Activated naive CD8-positive, alpha-beta T cell treated with anti-CD3 and anti-CD28 coated beads for 36 hours (primary cell): ENCODE measurements at regions not wholly inside any gene's neighbourhood (a gene's known extent, or its start where the extent isn't known, plus 50 kb on each side); places are given as distances from the start of the nearest gene placed in this dataset.
"Not testable (repeated sequence)": the region's sequence is repeated elsewhere in the genome, so short reads cannot be mapped to it uniquely, and the experiment has no call there.

ENCODE experiments used
- DNase-seq: peaks from one replicate; pipeline ENCODE4 v3.0.0; 2021
- H3K27ac Mint-ChIP-seq: one replicate; pipeline ENCODE4 v1.8.0; 2022; ENCODE audit warnings: mild to moderate bottlenecking, moderate library complexity, mixed read lengths
- H3K27me3 Mint-ChIP-seq: one replicate; pipeline ENCODE4 v1.8.0; 2022; ENCODE audit warnings: mild to moderate bottlenecking, mixed read lengths
- H3K36me3 Mint-ChIP-seq: one replicate; pipeline ENCODE4 v1.8.0; 2021; ENCODE audit warnings: mild to moderate bottlenecking, mixed read lengths
- H3K4me1 Mint-ChIP-seq: one replicate; pipeline ENCODE4 v1.8.0; 2021; ENCODE audit warnings: mixed read lengths
- H3K4me3 Mint-ChIP-seq: one replicate; pipeline ENCODE4 v1.8.0; 2022; ENCODE audit warnings: mild to moderate bottlenecking, moderate library complexity, mixed read lengths
- H3K9me3 Mint-ChIP-seq: one replicate; pipeline ENCODE4 v1.8.0; 2022; ENCODE audit warnings: mixed read lengths

DNA sequence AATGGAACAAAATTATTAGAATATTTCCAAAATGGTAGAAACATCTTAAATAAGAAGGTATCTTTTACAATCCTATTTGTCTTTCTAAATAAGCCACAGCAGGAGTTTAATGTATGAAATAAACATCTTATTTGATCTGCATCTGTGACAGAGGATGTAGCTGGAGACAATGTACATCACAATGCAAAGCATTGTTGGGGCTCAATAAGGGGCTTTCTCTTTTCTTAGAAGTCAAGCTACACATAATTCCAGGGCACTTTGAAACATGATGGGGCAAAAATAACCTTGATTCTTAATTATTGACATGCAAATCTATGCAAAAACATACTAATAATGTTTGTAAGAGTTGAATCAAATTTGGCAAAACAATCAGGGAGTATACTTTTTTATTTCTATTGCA, 255.1 kb downstream of the DSC3 start:
- DNase-seq = no peak
- no peaks in the 10 kb centered on the region for H3K27me3 Mint-ChIP-seq
- no peaks in the 10 kb centered on the region for H3K36me3 Mint-ChIP-seq
- H3K4me1 Mint-ChIP-seq = no peaks in the 10 kb centered on the region
- H3K4me3 Mint-ChIP-seq = no peak overlapping the region
- H3K27ac Mint-ChIP-seq = no peak overlapping the region
- peaks cover 18% of the 10 kb centered on the region for H3K9me3 Mint-ChIP-seq

DNA sequence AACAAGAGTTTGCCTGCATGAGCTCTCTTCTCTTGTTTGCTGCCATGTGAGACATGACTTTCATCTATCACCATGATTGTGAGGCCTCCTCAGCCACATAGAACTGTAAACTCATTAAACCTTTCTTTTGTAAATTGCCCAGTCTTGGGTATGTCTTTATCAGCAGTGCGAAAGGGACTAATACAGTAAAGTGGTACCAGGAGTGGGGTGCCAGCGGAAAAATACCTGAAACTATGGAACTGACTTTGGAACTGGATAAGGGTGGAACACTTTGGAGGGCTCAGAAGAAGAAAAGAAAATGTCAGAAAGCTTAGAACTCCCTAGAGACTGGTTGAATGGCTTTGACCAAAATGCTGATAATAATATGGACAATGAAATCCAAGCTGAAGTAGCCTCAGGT, 260.9 kb downstream of the DSC3 start:
- Mint-ChIP-seq H3K27me3 (no peaks in the 10 kb centered on the region), H3K36me3 (no peaks in the 10 kb centered on the region), H3K9me3 (peaks cover 27% of the 10 kb centered on the region), H3K4me1 (no peaks in the 10 kb centered on the region), H3K4me3 (no peak overlapping the region), H3K27ac (no peak overlapping the region)
- DNase-seq = no peak

DNA sequence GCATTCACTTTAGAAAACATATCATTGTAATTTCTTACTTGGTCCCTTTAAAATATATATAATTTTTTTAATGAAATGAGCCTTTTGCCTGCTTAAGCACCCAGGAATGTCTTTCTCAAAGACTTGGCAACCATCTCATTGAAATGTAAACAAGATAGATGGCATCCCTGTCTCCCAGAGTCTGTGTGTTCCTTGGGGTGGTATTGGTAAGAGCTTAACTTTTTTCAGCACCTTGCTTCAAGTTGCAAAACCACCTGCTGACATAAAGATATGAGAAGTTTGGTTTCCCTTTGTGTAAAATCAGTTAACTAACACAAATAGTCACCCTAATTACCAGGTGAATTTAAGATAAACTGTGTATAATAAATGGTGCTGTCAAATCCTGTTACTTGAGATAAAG, 266.9 kb downstream of the DSC3 start:
- DNase-seq = no peak
- Mint-ChIP-seq H3K27ac (no peak overlapping the region), H3K9me3 (peaks cover 5% of the 10 kb centered on the region), H3K4me3 (no peak overlapping the region), H3K4me1 (no peaks in the 10 kb centered on the region), H3K27me3 (no peaks in the 10 kb centered on the region), H3K36me3 (no peaks in the 10 kb centered on the region)

DNA sequence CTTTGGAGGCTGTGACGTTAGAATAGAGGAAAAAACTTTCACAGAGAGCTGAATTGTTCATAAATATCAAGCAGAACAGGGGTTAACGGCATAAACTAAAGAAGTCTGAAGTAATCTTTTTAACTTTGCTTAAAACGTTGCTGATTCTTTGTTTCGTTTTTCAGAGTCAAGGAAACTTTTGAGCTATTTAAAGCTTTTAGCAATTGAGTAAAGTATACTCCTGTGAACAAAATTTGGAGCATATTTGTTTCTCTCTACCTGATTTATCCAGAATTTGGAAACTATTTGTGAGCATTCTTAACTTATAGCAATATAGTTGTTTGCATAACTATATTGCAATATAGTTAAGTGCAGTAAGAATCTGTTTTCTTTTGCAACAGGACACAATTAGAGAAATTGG, 270.4 kb downstream of the DSC3 start:
- H3K27me3 Mint-ChIP-seq, H3K4me1 Mint-ChIP-seq, H3K27ac Mint-ChIP-seq, DNase-seq, H3K36me3 Mint-ChIP-seq, H3K9me3 Mint-ChIP-seq, H3K4me3 Mint-ChIP-seq: not testable (repeated sequence)

- Mint-ChIP-seq H3K36me3 (no peaks in the 10 kb centered on the region), H3K4me3 (no peak overlapping the region), H3K4me1 (no peaks in the 10 kb centered on the region), H3K9me3 (peaks cover 3% of the 10 kb centered on the region), H3K27me3 (no peaks in the 10 kb centered on the region), H3K27ac (no peak overlapping the region)
- no peak for DNase-seq
These were observed 276.5 kb downstream of the DSC3 start for GRCh38 chr18:30766053-30766452.

GRCh38 chr18:30765247-30765646, 277.3 kb downstream of the DSC3 start:
- Mint-ChIP-seq H3K9me3 (no peaks in the 10 kb centered on the region), H3K27ac (no peak overlapping the region), H3K4me1 (no peaks in the 10 kb centered on the region), H3K27me3 (no peaks in the 10 kb centered on the region), H3K4me3 (no peak overlapping the region), H3K36me3 (no peaks in the 10 kb centered on the region)
- DNase-seq = no peak

GRCh38 chr18:30763902-30764350, 278.6 kb downstream of the DSC3 start:
- H3K9me3 Mint-ChIP-seq = peaks cover 1% of the 10 kb centered on the region
- H3K4me1 Mint-ChIP-seq = no peaks in the 10 kb centered on the region
- H3K36me3 Mint-ChIP-seq = no peaks in the 10 kb centered on the region
- H3K27me3 Mint-ChIP-seq = no peaks in the 10 kb centered on the region
- no peak overlapping the region for H3K4me3 Mint-ChIP-seq
- H3K27ac Mint-ChIP-seq = no peak overlapping the region
- no peak for DNase-seq

- Mint-ChIP-seq H3K4me1 (no peaks in the 10 kb centered on the region), H3K36me3 (no peaks in the 10 kb centered on the region), H3K9me3 (peaks cover 12% of the 10 kb centered on the region), H3K27me3 (no peaks in the 10 kb centered on the region), H3K4me3 (no peak overlapping the region), H3K27ac (no peak overlapping the region)
- no peak for DNase-seq
These were observed 287.7 kb downstream of the DSC3 start for GRCh38 chr18:30754846-30755245.

- Mint-ChIP-seq H3K4me3 (no peak overlapping the region), H3K27me3 (no peaks in the 10 kb centered on the region), H3K9me3 (peaks cover 3% of the 10 kb centered on the region), H3K36me3 (no peaks in the 10 kb centered on the region), H3K27ac (no peak overlapping the region), H3K4me1 (no peaks in the 10 kb centered on the region)
- no peak for DNase-seq
These were observed 294.0 kb downstream of the DSC3 start for GRCh38 chr18:30748541-30748940.

- peaks cover 3% of the 10 kb centered on the region for H3K9me3 Mint-ChIP-seq
- no peaks in the 10 kb centered on the region for H3K36me3 Mint-ChIP-seq
- DNase-seq = no peak
- H3K4me3 Mint-ChIP-seq = no peak overlapping the region
- no peaks in the 10 kb centered on the region for H3K27me3 Mint-ChIP-seq
- no peak overlapping the region for H3K27ac Mint-ChIP-seq
- H3K4me1 Mint-ChIP-seq = no peaks in the 10 kb centered on the region
These were observed 296.3 kb downstream of the DSC3 start for GRCh38 chr18:30746224-30746623.

DNA sequence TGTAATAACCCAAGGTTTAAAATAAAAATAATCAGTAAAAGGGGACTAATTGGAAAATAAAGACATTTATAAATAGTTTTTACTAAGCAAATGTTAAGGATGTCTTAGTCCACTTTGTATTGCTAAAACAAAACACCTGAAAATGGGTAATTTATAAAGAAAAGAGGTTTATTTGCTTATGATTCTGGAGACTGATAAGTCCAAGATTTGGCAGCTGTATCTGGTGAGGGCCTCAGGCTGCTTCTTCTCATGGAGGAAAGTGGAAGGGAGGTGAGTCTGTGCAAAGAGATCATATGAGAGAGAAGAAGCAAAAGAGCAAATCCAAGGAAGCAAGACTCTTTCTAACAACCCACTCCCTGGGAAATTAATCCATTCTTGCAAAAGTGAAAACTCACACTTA, 299.5 kb downstream of the DSC3 start:
- no peaks in the 10 kb centered on the region for H3K27me3 Mint-ChIP-seq
- peaks cover 3% of the 10 kb centered on the region for H3K9me3 Mint-ChIP-seq
- no peak for DNase-seq
- no peaks in the 10 kb centered on the region for H3K4me1 Mint-ChIP-seq
- H3K4me3 Mint-ChIP-seq = no peak overlapping the region
- H3K36me3 Mint-ChIP-seq = no peaks in the 10 kb centered on the region
- no peak overlapping the region for H3K27ac Mint-ChIP-seq

DNA sequence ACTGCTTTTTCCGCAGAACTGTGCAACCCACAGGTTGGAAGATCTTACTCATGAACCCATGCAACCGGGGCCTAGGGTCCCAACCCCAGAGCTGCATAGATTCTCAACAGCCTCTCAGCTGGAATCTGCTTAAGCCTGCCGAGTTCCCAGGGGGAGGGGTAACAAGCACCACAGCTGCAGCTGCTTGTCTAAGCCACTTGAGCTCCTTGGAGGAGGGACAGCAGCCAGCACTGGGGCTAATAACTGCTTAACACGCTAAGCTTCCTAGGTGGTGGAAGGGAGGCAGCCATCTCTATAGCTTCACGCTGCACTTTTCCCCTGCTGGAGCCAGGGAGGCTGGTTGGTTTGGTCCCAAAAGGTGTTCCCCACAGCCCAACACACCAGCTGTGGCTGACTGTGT, 311.6 kb downstream of the DSC3 start:
- H3K4me1 Mint-ChIP-seq = no peaks in the 10 kb centered on the region
- H3K9me3 Mint-ChIP-seq = peaks cover 13% of the 10 kb centered on the region

GRCh38 chr18:30727849-30728248, 314.7 kb downstream of the DSC3 start:
- peaks cover 4% of the 10 kb centered on the region for H3K9me3 Mint-ChIP-seq
- H3K4me1 Mint-ChIP-seq = no peaks in the 10 kb centered on the region

More for the DNA sequence above, 311.6 kb downstream of the DSC3 start:
- Mint-ChIP-seq H3K27me3 (no peaks in the 10 kb centered on the region), H3K36me3 (no peaks in the 10 kb centered on the region), H3K27ac (no peak overlapping the region), H3K4me3 (no peak overlapping the region)
- no peak for DNase-seq

GRCh38 chr18:30713299-30713698, 329.2 kb downstream of the DSC3 start:
- no peak overlapping the region for H3K4me3 Mint-ChIP-seq
- H3K27ac Mint-ChIP-seq = no peak overlapping the region
- H3K27me3 Mint-ChIP-seq = no peaks in the 10 kb centered on the region
- H3K36me3 Mint-ChIP-seq = no peaks in the 10 kb centered on the region
- peaks cover 5% of the 10 kb centered on the region for H3K9me3 Mint-ChIP-seq
- H3K4me1 Mint-ChIP-seq = no peaks in the 10 kb centered on the region
- no peak for DNase-seq

More at GRCh38 chr18:30727849-30728248, 314.7 kb downstream of the DSC3 start:
- Mint-ChIP-seq H3K4me3 (no peak overlapping the region), H3K27me3 (no peaks in the 10 kb centered on the region), H3K27ac (no peak overlapping the region), H3K36me3 (no peaks in the 10 kb centered on the region)
- no peak for DNase-seq

DNA sequence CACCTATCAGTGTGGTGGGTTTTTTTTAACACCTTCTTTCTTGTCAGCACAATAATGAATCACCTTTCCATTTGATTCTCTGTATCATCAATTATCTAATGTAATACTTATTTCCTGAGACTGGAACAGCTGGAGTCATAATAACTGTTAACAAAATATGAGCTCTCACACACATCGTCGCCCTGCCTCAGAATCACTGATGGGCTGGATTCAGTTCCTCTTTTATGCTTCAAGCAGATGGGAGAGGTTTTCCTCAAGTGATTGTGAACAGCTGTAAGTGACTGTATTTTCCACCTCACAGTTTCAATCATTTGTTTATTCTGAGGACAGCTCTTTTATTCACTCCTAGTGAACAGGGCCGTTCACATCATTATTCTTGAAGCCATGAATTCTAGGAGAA, 330.2 kb downstream of the DSC3 start:
- no peak overlapping the region for H3K27ac Mint-ChIP-seq
- no peaks in the 10 kb centered on the region for H3K36me3 Mint-ChIP-seq
- no peak overlapping the region for H3K4me3 Mint-ChIP-seq
- H3K4me1 Mint-ChIP-seq = no peaks in the 10 kb centered on the region
- peaks cover 5% of the 10 kb centered on the region for H3K9me3 Mint-ChIP-seq
- DNase-seq = no peak
- no peaks in the 10 kb centered on the region for H3K27me3 Mint-ChIP-seq

DNA sequence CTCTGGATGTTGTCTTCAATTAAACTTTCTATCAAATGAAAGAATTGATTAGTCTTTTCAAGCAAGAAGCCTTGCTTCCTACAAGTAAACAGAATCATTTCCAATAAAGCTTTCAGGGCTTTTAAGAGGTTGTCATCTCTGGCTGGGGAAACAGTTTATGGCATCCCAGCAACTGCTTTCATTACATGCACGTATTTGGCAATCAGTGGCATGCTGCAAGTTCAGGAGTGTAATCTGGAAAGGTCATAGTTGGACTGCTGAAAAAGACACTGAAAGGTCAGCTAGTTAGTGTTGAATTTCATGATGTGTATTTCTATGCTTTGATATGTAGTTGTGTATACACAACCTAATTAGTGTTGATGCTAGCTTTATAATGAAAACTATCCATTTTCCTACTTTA, 332.9 kb downstream of the DSC3 start:
- Mint-ChIP-seq H3K27ac (no peak overlapping the region), H3K9me3 (peaks cover 2% of the 10 kb centered on the region), H3K27me3 (no peaks in the 10 kb centered on the region), H3K4me1 (no peaks in the 10 kb centered on the region), H3K4me3 (no peak overlapping the region), H3K36me3 (no peaks in the 10 kb centered on the region)
- no peak for DNase-seq

DNA sequence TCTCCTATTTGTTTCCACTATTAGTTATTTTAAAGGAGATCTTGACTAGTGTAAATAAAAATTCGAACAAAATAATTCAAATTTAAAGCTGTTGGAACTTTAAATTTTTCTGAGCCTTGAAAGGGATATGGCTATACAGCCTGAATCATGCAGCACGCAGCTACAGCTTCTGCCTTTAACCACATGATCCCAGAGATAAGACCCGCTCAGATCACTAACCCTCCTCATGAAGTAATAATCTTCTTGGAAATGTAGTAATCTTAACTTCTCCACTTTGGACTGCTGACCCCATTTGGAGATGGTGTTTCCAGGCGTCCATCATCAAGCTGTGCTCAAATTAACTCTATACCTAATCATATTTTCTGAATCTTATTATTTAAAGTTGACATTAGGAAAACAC, 336.6 kb downstream of the DSC3 start:
- DNase-seq = no peak
- Mint-ChIP-seq H3K36me3 (no peaks in the 10 kb centered on the region), H3K27ac (no peak overlapping the region), H3K4me1 (no peaks in the 10 kb centered on the region), H3K9me3 (no peaks in the 10 kb centered on the region), H3K4me3 (no peak overlapping the region), H3K27me3 (no peaks in the 10 kb centered on the region)
